GM15510 (cell line): ENCODE measurements at regions not wholly inside any gene's neighbourhood (a gene's known extent, or its start where the extent isn't known, plus 50 kb on each side); places are given as distances from the start of the nearest gene placed in this dataset.

Experiments used
- POLR2A ChIP-seq: IDR thresholded peaks from 3 replicates; pipeline ENCODE4 v1.6.1; 2011; ENCODE audit warnings: borderline replicate concordance; ENCODE audit not compliant: insufficient read length; ENCODE audit errors: extremely low read depth

GRCh38 chr6:156016186-156016976 lies 560.7 kb upstream of the NOX3 start:
- TF ChIP-seq POLR2A: no peak

GRCh38 chr6:156013155-156013554 lies 557.5 kb upstream of the NOX3 start:
- no peak for TF ChIP-seq POLR2A

- TF ChIP-seq POLR2A: no peak
Measured at GRCh38 chr6:156009656-156010055, 554.0 kb upstream of the NOX3 start.

- no peak for TF ChIP-seq POLR2A
Measured at GRCh38 chr6:156004796-156005195, 549.2 kb upstream of the NOX3 start.

- TF ChIP-seq POLR2A: no peak
Measured at GRCh38 chr6:155996151-155996550, 540.5 kb upstream of the NOX3 start.

- no peak for TF ChIP-seq POLR2A
Measured at GRCh38 chr6:155995281-155995680, 539.6 kb upstream of the NOX3 start.

DNA sequence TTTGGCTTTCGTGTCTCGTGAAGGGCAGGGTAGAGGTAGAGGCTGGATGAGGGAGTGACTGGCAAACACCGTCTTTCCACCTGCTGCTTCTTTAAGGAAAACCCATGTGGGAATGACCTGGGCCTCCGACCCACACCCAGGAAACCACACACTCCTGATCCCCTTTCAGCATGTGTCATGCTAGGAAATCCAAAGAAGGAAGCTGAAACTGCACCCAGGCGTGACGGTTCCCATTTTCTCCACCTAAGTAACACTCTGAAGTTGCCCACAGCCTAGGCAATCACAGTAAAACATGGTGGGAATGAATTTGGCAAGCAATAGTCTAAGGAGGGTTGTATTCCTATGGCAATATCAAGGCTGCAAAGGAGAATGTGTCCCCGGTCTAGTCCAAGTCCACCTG lies 538.4 kb upstream of the NOX3 start:
- no peak for TF ChIP-seq POLR2A

DNA sequence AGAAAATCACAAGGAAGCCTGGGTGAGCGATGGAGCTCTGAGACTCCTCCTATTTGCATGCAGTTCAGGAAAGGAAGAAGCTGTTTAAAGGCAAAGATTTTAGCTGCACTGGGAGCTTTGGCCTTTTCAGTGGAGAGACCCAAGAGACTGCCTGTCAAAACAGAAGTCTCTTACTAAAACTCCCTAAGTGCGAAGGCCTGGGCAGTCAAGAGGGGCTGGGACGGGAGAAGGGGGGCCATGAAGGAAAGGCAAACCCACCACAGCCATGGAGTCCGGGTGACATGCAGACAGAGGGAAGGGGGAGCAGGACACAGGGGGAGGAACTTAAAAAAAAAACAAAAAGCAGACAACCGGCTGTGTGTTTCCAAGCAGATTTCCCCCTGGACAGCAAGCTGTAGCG lies 537.6 kb upstream of the NOX3 start:
- no peak for TF ChIP-seq POLR2A

DNA sequence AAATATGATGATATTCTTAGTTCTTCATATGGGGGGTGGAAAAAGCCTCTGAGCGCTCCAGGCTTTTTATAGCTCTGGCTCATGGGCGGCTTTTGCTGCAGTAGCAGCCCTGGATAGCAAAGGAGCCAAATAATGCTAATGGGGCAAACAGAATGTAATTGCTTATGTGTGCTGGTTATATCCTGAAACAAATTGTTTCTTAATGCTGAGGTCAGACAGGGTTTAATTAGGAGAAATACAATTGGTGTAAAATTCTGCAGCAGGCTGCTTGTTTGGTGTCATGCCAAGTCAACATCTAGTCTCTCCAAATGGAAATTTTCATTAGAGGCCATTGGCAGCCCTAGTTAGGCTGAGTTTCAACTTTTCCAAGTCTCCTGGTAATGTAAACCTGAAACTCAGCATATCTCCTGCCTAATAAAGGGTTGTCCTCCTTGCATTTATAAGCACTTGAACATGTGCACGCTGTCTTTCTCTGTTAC lies 530.1 kb upstream of the NOX3 start:
- TF ChIP-seq POLR2A: no peak

- TF ChIP-seq POLR2A: no peak
Measured at GRCh38 chr6:155980768-155981079, 525.1 kb upstream of the NOX3 start.

- TF ChIP-seq POLR2A: no peak
Measured at GRCh38 chr6:155980014-155980767, 524.6 kb upstream of the NOX3 start.

DNA sequence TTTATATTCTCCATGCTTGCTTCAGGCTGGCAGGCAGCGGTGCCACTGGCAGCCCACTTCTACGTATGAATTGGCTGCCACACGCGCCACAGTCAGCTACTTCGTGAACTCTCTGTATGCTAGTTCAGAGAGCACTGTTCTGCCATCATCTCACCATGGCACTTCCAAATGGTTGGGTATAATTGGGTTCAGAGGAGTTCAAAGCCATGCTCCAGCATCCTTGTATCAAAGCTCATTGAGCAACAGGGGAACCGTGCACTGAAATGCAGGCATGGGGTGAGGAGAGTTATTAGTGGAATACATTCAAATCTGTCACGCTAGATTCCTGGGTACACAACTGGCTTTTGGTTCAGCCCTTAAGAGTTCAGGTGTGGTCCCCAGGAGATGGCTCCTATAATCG lies 519.9 kb upstream of the NOX3 start:
- no peak for TF ChIP-seq POLR2A

DNA sequence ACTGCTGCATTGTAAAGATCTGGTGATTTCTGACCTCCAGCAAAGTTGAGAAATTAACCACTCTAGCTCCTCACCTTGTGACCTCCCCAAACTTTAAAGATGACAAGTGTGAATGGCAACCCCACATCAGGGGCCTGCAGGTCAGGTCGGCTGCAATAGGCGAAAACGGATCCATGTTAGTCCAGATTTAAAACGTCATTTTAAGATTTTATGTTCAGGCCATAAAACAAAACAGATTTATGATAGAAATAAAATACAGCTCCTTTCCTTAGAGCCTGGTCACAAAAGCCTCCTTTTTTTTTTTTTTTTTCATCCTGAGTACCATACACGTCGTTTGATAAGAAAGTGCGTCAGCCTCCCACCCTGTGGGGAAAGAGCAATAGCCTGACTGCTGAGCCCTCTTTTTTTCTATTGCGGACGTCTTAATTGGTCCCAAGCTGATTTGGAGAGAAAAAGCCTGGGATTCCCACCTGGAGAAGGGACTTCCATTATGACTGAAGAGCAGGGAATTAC lies 519.2 kb upstream of the NOX3 start:
- no peak for TF ChIP-seq POLR2A

DNA sequence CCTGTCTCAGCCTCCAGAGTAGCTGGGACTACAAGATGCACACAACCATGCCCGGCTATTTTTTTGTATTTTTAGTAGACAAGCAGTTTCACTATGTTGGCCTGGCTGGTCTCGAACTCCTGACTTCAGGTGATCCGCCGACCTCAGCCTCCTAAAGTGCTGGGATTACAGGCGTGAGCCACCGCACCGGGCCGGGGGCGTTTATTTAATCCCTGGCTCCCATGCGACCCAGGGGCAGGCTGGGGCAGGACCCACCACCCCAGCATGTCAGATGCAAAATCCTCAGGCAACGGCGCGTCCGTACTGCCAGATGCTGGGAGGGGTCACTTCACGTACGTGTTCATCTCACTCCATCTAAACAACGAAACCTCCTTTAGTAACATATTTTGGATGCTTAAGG lies 518.7 kb upstream of the NOX3 start:
- no peak for TF ChIP-seq POLR2A

GRCh38 chr6:155970876-155971708 lies 515.5 kb upstream of the NOX3 start:
- no peak for TF ChIP-seq POLR2A
